SK-N-SH (cell line): ENCODE measurements at regions not wholly inside any gene's neighbourhood (a gene's known extent, or its start where the extent isn't known, plus 50 kb on each side); places are given as distances from the start of the nearest gene placed in this dataset.

Experiments
- CTCF ChIA-PET: fragments of 300-600, 350-600 bp; formaldehyde crosslinking; extraction: SDS; loops from one replicate; lab custom pipeline; 2021; lab: Yijun Ruan, JAX
- POLR2A ChIA-PET: fragments of 350-600 bp; sonication (Branson Sonifier 250); formaldehyde crosslinking; extraction: SDS; loops from one replicate; lab custom pipeline; 2020; ENCODE audit warnings: antibody characterized with exemption, inconsistent platforms; lab: Yijun Ruan, JAX
- DNase-seq: peaks from one replicate; pipeline ENCODE4 v3.0.0; 2012
- H2AFZ ChIP-seq: fragments of 200-600 bp; sonication (generic); 2 replicates; pipeline ENCODE4 v1.8.1; 2016; ENCODE audit warnings: antibody characterized with exemption, mild to moderate bottlenecking, low read depth
- H3F3A ChIP-seq: fragments of 200-600 bp; sonication (generic); replicated peaks from 2 replicates; pipeline ENCODE3; 2016; ENCODE audit warnings: antibody characterized with exemption, mild to moderate bottlenecking; ENCODE audit not compliant: insufficient read depth
- H3K27ac ChIP-seq, 2 experiments: fragments of 200-500 bp in 1 of 2; fragments of 200-600 bp in 1 of 2; sonication (Bioruptor generic) in 1 of 2; sonication (generic), shearing (Covaris generic) in 1 of 2; 2 replicates each; pipeline versions ENCODE4 v1.5.1 to v1.6.1; 2014 to 2016; ENCODE audit warnings: low read depth in 2 of 2, inconsistent platforms in 1 of 2, low read length in 1 of 2, mild to moderate bottlenecking in 1 of 2, mixed read lengths in 1 of 2
- H3K27me3 ChIP-seq: fragments of 200-600 bp; sonication (generic), shearing (Covaris generic); 2 replicates; pipeline ENCODE4 v1.6.1; 2016; ENCODE audit warnings: mixed run types; ENCODE audit not compliant: insufficient read depth
- H3K36me3 ChIP-seq, 2 experiments: fragments of 200-500 bp in 1 of 2; fragments of 200-600 bp in 1 of 2; sonication (Bioruptor generic) in 1 of 2; sonication (generic) in 1 of 2; replicated peaks in 1 of 2; 2 replicates each; pipeline versions ENCODE3 to v1.5.1; 2014 to 2016; ENCODE audit warnings: low read length in 1 of 2, mild to moderate bottlenecking in 1 of 2; ENCODE audit not compliant: insufficient read depth in 2 of 2, control insufficient read depth in 1 of 2
- H3K4me1 ChIP-seq, 2 experiments: fragments of 200-500 bp in 1 of 2; fragments of 200-600 bp in 1 of 2; sonication (Bioruptor generic) in 1 of 2; sonication (generic), shearing (Covaris generic) in 1 of 2; 2 replicates each; pipeline versions ENCODE4 v1.5.1 to v1.6.1; 2014 to 2016; ENCODE audit warnings: low read depth in 1 of 2, low read length in 1 of 2, mixed run types in 1 of 2; ENCODE audit not compliant: insufficient read depth in 2 of 2, control insufficient read depth in 1 of 2
- H3K4me2 ChIP-seq: fragments of 200-600 bp; sonication (generic), shearing (Covaris generic); 2 replicates; pipeline ENCODE4 v1.6.1; 2017; ENCODE audit warnings: mixed run types
- H3K4me3 ChIP-seq, 2 experiments: fragments of 200-500 bp in 1 of 2; fragments of 200-600 bp in 1 of 2; sonication (Bioruptor generic) in 1 of 2; sonication (generic), shearing (Covaris generic) in 1 of 2; 2 replicates each; pipeline versions ENCODE4 v1.5.1 to v1.8.1; 2014 to 2016; ENCODE audit warnings: low read depth in 2 of 2, inconsistent platforms in 1 of 2, low read length in 1 of 2, mild to moderate bottlenecking in 1 of 2, mixed read lengths in 1 of 2, moderate library complexity in 1 of 2
- H3K79me2 ChIP-seq: fragments of 200-600 bp; sonication (generic); 2 replicates; pipeline ENCODE4 v1.8.1; 2017; ENCODE audit warnings: mild to moderate bottlenecking; ENCODE audit not compliant: insufficient read depth
- H3K9ac ChIP-seq: fragments of 200-600 bp; sonication (generic); 2 replicates; pipeline ENCODE4 v1.6.1; 2017; ENCODE audit warnings: mixed run types
- H3K9me2 ChIP-seq: fragments of 200-600 bp; sonication (generic); 2 replicates; pipeline ENCODE4 v1.6.1; 2017; ENCODE audit warnings: mixed run types
- H3K9me3 ChIP-seq: fragments of 200-600 bp; sonication (generic); 2 replicates; pipeline ENCODE4 v1.6.1; 2017; ENCODE audit warnings: mixed run types, mild to moderate bottlenecking, moderate library complexity
- H4K20me1 ChIP-seq: fragments of 200-600 bp; sonication (generic); 2 replicates; pipeline ENCODE4 v1.6.1; 2017; ENCODE audit warnings: mild to moderate bottlenecking, mixed run types; ENCODE audit not compliant: insufficient read depth
- GABPA ChIP-seq: IDR thresholded peaks from 2 replicates; pipeline ENCODE4 v1.4.0; 2012; ENCODE audit warnings: low read depth, mild to moderate bottlenecking
- GATA2 ChIP-seq: sonication (generic); formaldehyde crosslinking; IDR thresholded peaks from 2 replicates; pipeline ENCODE4 v1.5.0; 2020; ENCODE audit warnings: mild to moderate bottlenecking, missing genetic modification reagents
- IRF3 ChIP-seq: fragments of 150-350 bp; IDR thresholded peaks from 2 replicates; pipeline ENCODE4 v1.6.1; 2016; ENCODE audit warnings: mild to moderate bottlenecking, low read depth, low read length
- NRF1 ChIP-seq: IDR thresholded peaks from 2 replicates; pipeline ENCODE4 v1.6.1; 2012; ENCODE audit warnings: low read depth, mild to moderate bottlenecking, low read length
- RFX5 ChIP-seq: IDR thresholded peaks from 2 replicates; pipeline ENCODE4 v1.6.1; 2012; ENCODE audit warnings: mild to moderate bottlenecking, improper control_type of control experiment, low read length
- TAF1 ChIP-seq: IDR thresholded peaks from 2 replicates; pipeline ENCODE4 v1.6.1; 2012; ENCODE audit warnings: low read depth, mild to moderate bottlenecking, low read length, moderate library complexity, borderline replicate concordance
- TCF12 ChIP-seq: IDR thresholded peaks from 2 replicates; pipeline ENCODE4 v1.4.0; 2012
- TEAD4 ChIP-seq: IDR thresholded peaks from 2 replicates; pipeline ENCODE4 v1.4.0; 2012; ENCODE audit warnings: mild to moderate bottlenecking, borderline replicate concordance; ENCODE audit not compliant: insufficient read depth
- USF2 ChIP-seq: fragments of 150-350 bp; IDR thresholded peaks from 2 replicates; pipeline ENCODE4 v1.6.1; 2017; ENCODE audit warnings: antibody characterized with exemption, low read length, low read depth, borderline replicate concordance
- WGBS: methylation state at CpG from one replicate; pipeline ENCODE4 v1.1.6; 2017; ENCODE audit warnings: low lambda C conversion rate; 5-methylcytosine and 5-hydroxymethylcytosine counted together

GRCh38 chr3:124545891-124546290 lies 184.4 kb upstream of the UMPS start (continued):
- TF ChIP-seq IRF3 = no peak
- TF ChIP-seq GABPA = no peak

DNA sequence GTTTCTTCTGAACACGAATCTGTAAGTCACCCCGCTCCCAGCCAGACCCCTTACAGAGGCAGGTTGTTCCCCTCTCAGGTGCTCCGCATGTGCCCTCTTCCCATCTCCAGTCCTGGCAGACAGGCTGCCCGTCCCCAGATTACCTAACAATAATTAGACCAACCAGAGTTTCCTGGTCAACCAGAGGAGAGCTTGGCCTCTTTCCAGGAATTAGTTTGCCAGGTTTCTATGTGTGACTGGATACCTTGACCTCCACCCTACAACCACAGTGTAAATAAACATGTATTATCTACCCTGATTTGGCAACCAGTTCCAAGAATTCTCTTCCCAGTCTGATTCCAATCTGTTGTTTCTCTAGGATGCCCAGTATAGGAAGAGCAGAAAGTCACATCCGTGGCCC lies 178.0 kb upstream of the UMPS start:
- Histone ChIP-seq H3K9ac (no peak overlapping the region), H4K20me1 (no peaks in the 10 kb centered on the region), H3K27me3 (no peaks in the 10 kb centered on the region), H3K36me3 (no peaks in the 10 kb centered on the region), H3F3A (peaks cover 13% of the 10 kb centered on the region), H3K4me1 (peaks cover 4 to 27% of the 10 kb centered on the region in 2 experiments; a peak in 3 of 4 replicates), H3K9me2 (no peaks in the 10 kb centered on the region), H3K79me2 (no peaks in the 10 kb centered on the region), H3K4me3 (no peak overlapping the region), H2AFZ (no peak overlapping the region), H3K9me3 (no peaks in the 10 kb centered on the region), H3K27ac (peak overlapping the region in 1 of 2 experiments; percentile 29; a peak in 1 of 4 replicates), H3K4me2 (no peak overlapping the region)
- ChIA-PET CTCF (interaction anchor here (0.9 to 6.4 kb wide), 6 partner anchors 7 to 900 kb away, joined by 3 to 66 read pairs (median 8); no protein-coding TSS in a partner anchor), POLR2A (no interaction called here)
- no peak for DNase-seq
- 72% methylated on average over 5 of the region's 5 CpGs for WGBS
- no peak for TF ChIP-seq NRF1

GRCh38 chr3:124553178-124553577 lies 177.1 kb upstream of the UMPS start:
- CTCF ChIA-PET = interaction anchor here (0.8 to 1.8 kb wide), 3 partner anchors 12 to 897 kb away, joined by 3 to 6 read pairs (median 3); no protein-coding TSS in a partner anchor
- 73% methylated on average over 3 of the region's 3 CpGs for WGBS

More at GRCh38 chr3:124553178-124553577, 177.1 kb upstream of the UMPS start:
- H3K36me3 ChIP-seq = no peaks in the 10 kb centered on the region
- H3K4me2 ChIP-seq = no peak overlapping the region
- 0 out of 2 replicates have a peak, but pooled peaks cover 5% of the 10 kb centered on the region for H4K20me1 ChIP-seq
- no peaks in the 10 kb centered on the region for H3K27me3 ChIP-seq
- TF ChIP-seq TCF12 (no peak), RFX5 (no peak), TAF1 (no peak), USF2 (no peak), GATA2 (CRISPR knock-in tag) (no peak), TEAD4 (no peak)
- TF ChIP-seq, all 33 proteins: peak for 0
- H3K4me1 ChIP-seq = peaks cover 14 to 34% of the 10 kb centered on the region in 2 experiments
- H3F3A ChIP-seq = peaks cover 23% of the 10 kb centered on the region
- no peaks in the 10 kb centered on the region for H3K79me2 ChIP-seq
- no peaks in the 10 kb centered on the region for H3K9me2 ChIP-seq
- no peak overlapping the region for H3K27ac ChIP-seq
- POLR2A ChIA-PET = no interaction called here
- no peak overlapping the region for H3K9ac ChIP-seq
- no peak overlapping the region for H2AFZ ChIP-seq
- no peak overlapping the region for H3K4me3 ChIP-seq
- H3K9me3 ChIP-seq = no peaks in the 10 kb centered on the region
- no peak for DNase-seq
